Right atrium auricular region (tissue), 2 donors: ENCODE measurements at regions not wholly inside any gene's neighbourhood (a gene's known extent, or its start where the extent isn't known, plus 50 kb on each side); places are given as distances from the start of the nearest gene placed in this dataset.

ENCODE experiments used
- DNase-seq: peaks from one replicate; pipeline ENCODE4 v3.0.0-alpha.2; 2019; ENCODE audit warnings: low spot score
- H3K27ac ChIP-seq, 2 donors: fragments of 200-600 bp; sonication (generic); 1 replicate in 1 of 2; 2 replicates in 1 of 2; pipeline ENCODE4 v1.5.1; 2016 to 2019
- H3K27me3 ChIP-seq, 2 donors: fragments of 200-600 bp; sonication (generic); one replicate each; pipeline versions ENCODE4 v1.5.1 to v1.6.0; 2017 to 2019
- H3K36me3 ChIP-seq: fragments of 200-600 bp; sonication (generic); one replicate; pipeline ENCODE4 v1.5.1; 2016
- H3K4me1 ChIP-seq, 2 donors: fragments of 200-600 bp; sonication (generic); one replicate each; pipeline versions ENCODE4 v1.5.1 to v1.6.0; 2017 to 2019
- H3K4me3 ChIP-seq, 2 donors: fragments of 200-600 bp; sonication (generic); 1 replicate in 1 of 2; 2 replicates in 1 of 2; pipeline ENCODE4 v1.5.1; 2017 to 2019; ENCODE audit warnings: mild to moderate bottlenecking in 1 of 2, moderate library complexity in 1 of 2
- H3K9me3 ChIP-seq, 2 donors: fragments of 200-600 bp; sonication (generic); one replicate each; pipeline ENCODE4 v1.5.1; 2019
- CTCF ChIP-seq, 2 donors: fragments of 200-600 bp; sonication (generic); IDR thresholded peaks; one replicate each; pipeline ENCODE4 v1.5.1; 2019; ENCODE audit warnings: antibody characterized with exemption in 2 of 2

- no peak for TF ChIP-seq CTCF (IDR thresholded peaks at IDR 0.05)
- no peaks in the 10 kb centered on the region for H3K27me3 ChIP-seq
- DNase-seq: no peak
- H3K9me3 ChIP-seq: no peaks in the 10 kb centered on the region
- no peaks in the 10 kb centered on the region for H3K4me1 ChIP-seq
- H3K27ac ChIP-seq: no peak overlapping the region
- no peak overlapping the region for H3K4me3 ChIP-seq
- H3K36me3 ChIP-seq: no peaks in the 10 kb centered on the region
These were observed 175.9 kb upstream of the FN1 start for GRCh38 chr2:215611609-215612386.

DNA sequence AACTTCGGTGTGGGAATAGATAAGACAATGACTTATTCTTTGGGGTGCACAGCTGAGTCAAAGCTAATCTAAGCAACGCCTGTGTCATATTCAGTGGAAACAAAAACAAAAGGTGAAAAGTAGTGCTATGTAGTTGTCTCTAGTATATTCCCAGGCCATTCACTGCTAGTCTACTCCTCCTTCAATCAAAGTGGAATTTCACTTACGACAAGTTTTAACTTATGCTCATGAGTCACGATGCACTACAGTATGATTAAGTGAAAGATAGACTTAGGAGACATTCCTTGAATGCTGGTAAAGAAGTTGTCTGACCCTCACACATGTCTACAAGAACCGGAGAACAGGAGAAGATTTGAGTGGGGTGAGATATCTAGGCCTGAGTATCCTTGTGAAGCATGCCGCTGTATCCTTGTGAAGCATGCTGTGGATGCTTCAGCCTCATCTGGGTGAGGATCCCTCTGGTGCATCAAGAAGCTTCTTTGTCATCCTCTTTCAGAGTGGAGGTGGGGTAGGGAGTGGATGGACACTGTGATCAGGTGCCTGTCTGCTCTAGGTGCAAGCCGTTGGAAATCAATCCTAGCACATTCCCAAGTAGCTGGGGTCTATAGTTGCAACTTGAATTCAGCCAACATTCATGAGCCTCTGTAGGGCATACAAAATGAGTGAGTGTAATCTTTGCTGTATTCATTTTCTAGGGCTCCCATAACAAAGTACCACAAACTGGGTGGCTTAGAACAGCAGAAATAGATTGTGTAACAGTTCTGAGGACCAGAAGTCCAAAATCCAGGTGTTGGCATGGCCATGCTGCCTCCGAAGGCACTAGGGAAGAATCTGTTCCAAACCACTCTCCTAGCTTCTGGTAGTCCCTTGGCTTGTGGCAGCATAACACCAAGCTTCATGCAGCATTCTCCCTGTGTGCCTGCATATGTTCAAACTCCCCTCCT, 173.5 kb upstream of the FN1 start:
- DNase-seq: no peak
- Histone ChIP-seq H3K9me3 (no peaks in the 10 kb centered on the region), H3K27ac (no peak overlapping the region), H3K4me3 (no peak overlapping the region), H3K36me3 (no peaks in the 10 kb centered on the region), H3K4me1 (no peaks in the 10 kb centered on the region), H3K27me3 (no peaks in the 10 kb centered on the region)
- no peak for TF ChIP-seq CTCF (IDR thresholded peaks at IDR 0.05)

DNA sequence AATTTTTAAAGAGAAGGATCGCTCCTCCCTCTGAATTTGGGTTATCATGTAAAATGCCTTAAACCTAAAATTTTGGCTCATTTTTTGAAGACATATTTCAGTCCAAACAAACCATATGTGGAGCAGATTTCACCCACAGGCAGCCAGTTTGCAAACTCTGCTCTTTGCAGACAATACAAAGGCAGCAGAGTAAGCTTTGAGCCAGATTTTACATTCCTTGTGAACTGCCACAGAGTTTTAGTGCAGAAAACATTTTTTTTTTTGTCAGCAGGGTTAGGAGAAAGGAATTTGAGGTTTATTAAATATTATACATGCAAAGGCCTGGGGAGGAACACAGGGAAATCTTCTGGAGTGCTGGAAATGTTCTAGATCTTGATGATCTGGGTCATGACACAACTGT, 171.9 kb upstream of the FN1 start:
- no peak overlapping the region for H3K4me3 ChIP-seq
- H3K4me1 ChIP-seq: no peaks in the 10 kb centered on the region
- TF ChIP-seq CTCF (IDR thresholded peaks at IDR 0.05): no peak
- H3K36me3 ChIP-seq: no peaks in the 10 kb centered on the region
- H3K27me3 ChIP-seq: no peaks in the 10 kb centered on the region
- H3K27ac ChIP-seq: no peak overlapping the region
- no peaks in the 10 kb centered on the region for H3K9me3 ChIP-seq
- DNase-seq: no peak

DNA sequence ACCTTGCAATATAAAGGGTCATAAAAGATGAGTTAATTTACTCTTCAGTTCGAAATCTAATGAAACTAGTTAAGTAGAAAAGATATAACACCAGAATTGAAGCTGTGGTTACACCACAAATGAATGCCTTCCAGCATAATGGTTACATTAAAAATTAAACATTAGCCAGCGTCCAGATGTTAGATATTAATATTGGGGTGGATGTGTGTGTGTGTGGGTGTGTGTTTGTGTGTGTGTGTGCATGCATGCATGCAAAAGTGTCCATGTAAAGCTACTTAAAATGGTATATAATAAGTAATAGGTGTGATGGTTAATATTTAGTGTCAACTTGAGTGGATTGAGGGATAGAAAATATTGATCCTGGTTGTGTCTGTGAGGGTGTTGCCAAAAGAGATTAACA, 170.4 kb upstream of the FN1 start:
- no peak overlapping the region for H3K27ac ChIP-seq
- TF ChIP-seq CTCF (IDR thresholded peaks at IDR 0.05): no peak
- H3K9me3 ChIP-seq: no peaks in the 10 kb centered on the region
- H3K27me3 ChIP-seq: no peaks in the 10 kb centered on the region
- H3K4me1 ChIP-seq: no peaks in the 10 kb centered on the region
- DNase-seq: no peak
- H3K36me3 ChIP-seq: no peaks in the 10 kb centered on the region
- no peak overlapping the region for H3K4me3 ChIP-seq

DNA sequence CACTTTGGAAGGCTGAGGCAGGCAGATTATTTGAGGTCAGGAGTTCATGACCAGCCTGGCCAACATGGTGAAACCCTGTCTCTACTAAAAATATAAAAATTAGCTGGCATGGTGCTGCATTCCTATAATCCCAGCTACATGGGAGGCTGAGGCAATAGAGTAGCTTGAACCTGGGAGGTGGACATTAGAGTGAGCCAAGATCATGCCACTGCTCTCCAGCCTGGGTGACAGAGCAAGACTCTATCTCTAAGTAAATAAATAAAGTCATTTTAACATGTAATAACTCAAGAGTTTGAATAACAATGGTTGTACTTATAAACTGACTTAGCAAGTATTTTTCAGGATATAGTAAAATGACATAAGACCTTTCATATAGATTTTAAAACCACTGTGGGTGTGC, 169.3 kb upstream of the FN1 start:
- H3K36me3 ChIP-seq: no peaks in the 10 kb centered on the region
- H3K4me3 ChIP-seq: no peak overlapping the region
- H3K4me1 ChIP-seq: no peaks in the 10 kb centered on the region
- no peaks in the 10 kb centered on the region for H3K9me3 ChIP-seq
- H3K27me3 ChIP-seq: no peaks in the 10 kb centered on the region
- no peak overlapping the region for H3K27ac ChIP-seq
- no peak for TF ChIP-seq CTCF (IDR thresholded peaks at IDR 0.05)
- no peak for DNase-seq
